ENCODE measurements at regions not wholly inside any gene's neighbourhood (a gene's known extent, or its start where the extent isn't known, plus 50 kb on each side); places are given as distances from the start of the nearest gene placed in this dataset.

- intact Hi-C loops (cut with DNase I), result no loop called here
- Histone ChIP-seq H3K27me3 (no peaks in the 10 kb centered on the region), H3K27ac (no peak overlapping the region), H3K36me3 (no peaks in the 10 kb centered on the region), H3K4me1 (no peaks in the 10 kb centered on the region), H3K4me3 (no peak overlapping the region), H3K9me3 (no peaks in the 10 kb centered on the region)
- 62 to 78% methylated on average over 3 to 4 of the region's 6 CpGs for WGBS, 2 donors
- DNase-seq, result no peak
- TF ChIP-seq POLR2A (IDR thresholded peaks at IDR 0.05) (no peak), CTCF (IDR thresholded peaks at IDR 0.05) (no peak)
Observed at GRCh38 chr10:44801383-44802327, 109.5 kb upstream of the TMEM72 start.

DNA sequence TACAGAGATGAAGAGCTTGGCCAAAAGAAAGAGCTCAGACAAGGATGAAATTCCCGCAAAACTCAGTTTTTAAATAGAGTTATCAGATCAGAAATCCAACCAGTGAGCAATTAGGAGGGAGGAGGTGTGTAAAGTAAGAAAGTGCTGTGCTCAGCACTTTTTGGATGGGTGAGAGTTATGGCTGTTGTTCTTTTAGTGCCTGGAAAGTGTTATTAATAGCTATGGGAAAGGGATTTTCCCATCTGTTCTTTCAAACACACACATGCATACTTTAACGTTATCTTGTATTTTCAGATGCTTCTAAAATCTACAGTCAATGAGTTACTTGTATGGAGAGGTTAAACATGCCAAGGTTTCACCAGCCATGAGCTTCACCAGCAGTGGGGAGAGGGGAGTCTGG lies 107.3 kb upstream of the TMEM72 start:
- intact Hi-C loops (cut with DNase I), result no loop called here
- WGBS, 2 donors, result 66 to 67% methylated on average over 2 of the region's 2 CpGs
- H3K4me1 ChIP-seq, result no peaks in the 10 kb centered on the region
- no peaks in the 10 kb centered on the region for H3K9me3 ChIP-seq
- H3K27me3 ChIP-seq, result no peaks in the 10 kb centered on the region
- no peak overlapping the region for H3K27ac ChIP-seq
- no peak for DNase-seq
- H3K36me3 ChIP-seq, result no peaks in the 10 kb centered on the region
- no peak overlapping the region for H3K4me3 ChIP-seq
- TF ChIP-seq CTCF (IDR thresholded peaks at IDR 0.05) (no peak), POLR2A (IDR thresholded peaks at IDR 0.05) (no peak)

DNA sequence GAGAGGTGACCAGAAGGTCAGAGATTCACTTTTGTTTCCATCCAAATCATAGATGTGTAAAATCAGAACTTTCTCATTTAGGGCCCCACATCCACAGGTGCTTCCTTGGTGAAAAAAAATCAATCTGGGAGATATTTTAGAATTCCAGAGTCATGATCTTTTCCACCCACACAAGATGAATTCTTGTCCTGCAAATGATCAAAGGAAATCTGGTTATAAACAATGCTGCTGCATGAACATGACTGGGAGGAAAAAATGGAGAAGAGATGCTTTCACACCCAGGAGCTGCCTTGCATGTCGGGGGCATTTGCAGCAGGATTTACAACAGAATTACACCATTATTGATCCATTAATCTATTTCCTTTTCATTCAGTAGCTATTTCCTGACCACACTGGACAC lies 106.5 kb upstream of the TMEM72 start:
- no peaks in the 10 kb centered on the region for H3K36me3 ChIP-seq
- no peak overlapping the region for H3K27ac ChIP-seq
- 50 to 57% methylated on average over 1 of the region's 1 CpG for WGBS, 2 donors
- DNase-seq, result no peak
- no peak for TF ChIP-seq POLR2A (IDR thresholded peaks at IDR 0.05)
- TF ChIP-seq CTCF (IDR thresholded peaks at IDR 0.05), result no peak
- intact Hi-C loops (cut with DNase I), result no loop called here
- H3K4me3 ChIP-seq, result no peak overlapping the region
- H3K27me3 ChIP-seq, result no peaks in the 10 kb centered on the region
- H3K4me1 ChIP-seq, result no peaks in the 10 kb centered on the region
- H3K9me3 ChIP-seq, result no peaks in the 10 kb centered on the region

DNA sequence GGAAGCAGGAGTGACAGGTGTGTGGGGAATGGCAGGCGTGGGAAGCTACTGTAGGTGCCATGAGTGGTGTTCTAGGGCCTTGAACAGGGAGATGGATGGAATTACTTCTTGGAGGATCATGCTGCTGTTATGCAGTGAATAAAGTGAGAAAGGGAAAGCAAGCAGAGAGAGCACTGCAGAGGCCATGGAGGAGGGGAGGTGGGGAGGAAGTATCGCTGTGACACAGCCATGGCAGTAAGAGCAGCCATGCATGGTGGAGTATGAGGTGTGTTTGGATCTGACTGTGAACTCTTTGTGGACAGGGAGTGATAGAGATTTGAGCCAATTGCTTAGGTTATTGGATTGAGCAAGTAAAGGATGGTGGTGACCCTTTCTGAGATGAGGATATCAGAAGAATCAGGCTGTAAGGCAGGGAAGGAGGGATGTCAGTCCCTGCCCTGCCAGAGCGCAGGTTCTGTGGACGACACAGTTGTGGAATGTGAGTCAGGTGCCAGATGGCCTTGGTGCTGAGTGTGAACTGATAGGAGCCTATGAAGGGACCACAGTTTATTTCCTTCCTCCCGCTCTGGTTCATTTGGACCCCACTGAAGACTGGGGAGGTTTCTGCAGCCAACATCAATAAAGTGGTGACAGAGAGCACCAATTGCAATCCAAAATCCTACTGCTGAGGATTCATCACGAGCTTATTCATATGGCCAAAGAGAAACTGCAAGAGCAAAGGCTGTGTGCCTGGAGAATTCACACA lies 105.5 kb upstream of the TMEM72 start:
- Histone ChIP-seq H3K27me3 (no peaks in the 10 kb centered on the region), H3K4me3 (no peak overlapping the region), H3K4me1 (no peaks in the 10 kb centered on the region), H3K27ac (no peak overlapping the region), H3K9me3 (no peaks in the 10 kb centered on the region), H3K36me3 (no peaks in the 10 kb centered on the region)
- DNase-seq, result no peak
- WGBS, 2 donors, result 58 to 82% methylated on average over 5 to 6 of the region's 6 CpGs
- intact Hi-C loops (cut with DNase I), result no loop called here
- TF ChIP-seq CTCF (IDR thresholded peaks at IDR 0.05), result no peak
- no peak for TF ChIP-seq POLR2A (IDR thresholded peaks at IDR 0.05)

DNA sequence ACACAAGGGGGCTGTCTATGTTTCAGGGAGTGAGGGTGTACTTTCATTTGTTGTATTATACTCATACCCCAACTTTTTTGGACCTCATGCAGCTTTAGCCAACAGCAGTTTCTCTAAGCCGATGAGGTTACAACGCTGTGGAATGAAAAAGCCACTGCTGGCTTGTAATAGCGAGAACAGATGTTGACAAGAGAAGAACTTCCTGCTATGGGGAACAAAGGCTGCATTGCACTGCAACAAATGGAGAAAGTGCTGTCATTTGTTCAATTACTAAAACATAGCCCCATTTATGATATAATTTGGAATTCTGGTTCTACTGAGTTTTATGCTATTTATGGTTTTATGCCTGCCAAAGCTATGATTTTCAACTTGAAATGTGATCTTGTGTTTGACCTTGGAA lies 104.2 kb upstream of the TMEM72 start:
- Histone ChIP-seq H3K27ac (no peak overlapping the region), H3K9me3 (no peaks in the 10 kb centered on the region), H3K27me3 (no peaks in the 10 kb centered on the region), H3K4me3 (no peak overlapping the region), H3K36me3 (no peaks in the 10 kb centered on the region), H3K4me1 (no peaks in the 10 kb centered on the region)
- no peak for DNase-seq
- no peak for TF ChIP-seq CTCF (IDR thresholded peaks at IDR 0.05)
- TF ChIP-seq POLR2A (IDR thresholded peaks at IDR 0.05), result no peak
- intact Hi-C loops (cut with DNase I), result no loop called here
- 73 to 76% methylated on average over 3 of the region's 3 CpGs for WGBS, 2 donors

Measured in esophagus squamous epithelium (tissue), 5 donors.